Testis (tissue), 2 donors: ENCODE measurements at regions not wholly inside any gene's neighbourhood (a gene's known extent, or its start where the extent isn't known, plus 50 kb on each side); places are given as distances from the start of the nearest gene placed in this dataset.

ENCODE experiments used
- CTCF ChIP-seq, 3 experiments: fragments of 450-650 bp in 2 of 3; fragments of 200-600 bp in 1 of 3; sonication (generic) in 1 of 3; IDR thresholded peaks; one replicate each; pipeline ENCODE4 v1.5.1; 2016 to 2019; ENCODE audit warnings: antibody characterized with exemption in 3 of 3, mild to moderate bottlenecking in 2 of 3, moderate library complexity in 1 of 3
- POLR2A ChIP-seq: fragments of 450-650 bp; IDR thresholded peaks from one replicate; pipeline ENCODE4 v1.6.1; 2017; ENCODE audit warnings: antibody characterized with exemption, mild to moderate bottlenecking, moderate library complexity

GRCh38 chr9:91025856-91026255 is 224.2 kb downstream of the SYK start:
- TF ChIP-seq CTCF (IDR thresholded peaks at IDR 0.05) (no peak), POLR2A (no peak)
